Mesendoderm (in vitro differentiated cells): ENCODE measurements at regions not wholly inside any gene's neighbourhood (a gene's known extent, or its start where the extent isn't known, plus 50 kb on each side); places are given as distances from the start of the nearest gene placed in this dataset.

Source experiments
- DNase-seq: peaks from one replicate; pipeline ENCODE4 v3.0.0; 2013
- H2AK5ac ChIP-seq: 2 replicates; pipeline ENCODE4 v1.6.1; 2013; ENCODE audit warnings: low read length, inconsistent platforms
- H2BK120ac ChIP-seq: 2 replicates; pipeline ENCODE4 v1.6.1; 2013; ENCODE audit warnings: low read depth, mild to moderate bottlenecking, low read length, moderate library complexity, mixed read lengths
- H2BK15ac ChIP-seq: replicated peaks from 2 replicates; pipeline ENCODE4 v1.6.1; 2013; ENCODE audit warnings: low read depth, mild to moderate bottlenecking, moderate library complexity
- H2BK5ac ChIP-seq: 2 replicates; pipeline ENCODE4 v1.6.1; 2013; ENCODE audit warnings: low read length, inconsistent platforms
- H3K18ac ChIP-seq: 2 replicates; pipeline ENCODE4 v1.6.1; 2013; ENCODE audit warnings: mild to moderate bottlenecking, low read length, mixed read lengths
- H3K23ac ChIP-seq: one replicate; pipeline ENCODE4 v1.6.1; 2013; ENCODE audit warnings: low read length
- H3K27ac ChIP-seq: 2 replicates; pipeline ENCODE4 v1.5.1; 2013; ENCODE audit warnings: low read depth, mild to moderate bottlenecking, inconsistent platforms, low read length, moderate library complexity
- H3K27me3 ChIP-seq: 2 replicates; pipeline ENCODE4 v1.6.1; 2013; ENCODE audit warnings: low read length, control low read depth, mild to moderate bottlenecking, inconsistent platforms; ENCODE audit not compliant: insufficient read depth, poor library complexity
- H3K36me3 ChIP-seq: 2 replicates; pipeline ENCODE4 v1.6.1; 2013; ENCODE audit warnings: low read length, inconsistent platforms; ENCODE audit not compliant: control insufficient read depth, insufficient read depth
- H3K4ac ChIP-seq: one replicate; pipeline ENCODE4 v1.6.1; 2013; ENCODE audit warnings: low read depth, mild to moderate bottlenecking, low read length, moderate library complexity
- H3K4me1 ChIP-seq: 2 replicates; pipeline ENCODE4 v1.6.1; 2013; ENCODE audit warnings: low read depth, low read length, inconsistent platforms; ENCODE audit not compliant: control insufficient read depth
- H3K4me2 ChIP-seq: 2 replicates; pipeline ENCODE4 v1.6.1; 2013; ENCODE audit warnings: low read length
- H3K4me3 ChIP-seq: 2 replicates; pipeline ENCODE4 v1.5.1; 2013; ENCODE audit warnings: mild to moderate bottlenecking, low read length
- H3K56ac ChIP-seq: one replicate; pipeline ENCODE4 v1.6.1; 2013; ENCODE audit warnings: low read length
- H3K79me1 ChIP-seq: 2 replicates; pipeline ENCODE4 v1.6.1; 2013; ENCODE audit warnings: low read length, inconsistent platforms
- H3K79me2 ChIP-seq: 2 replicates; pipeline ENCODE4 v1.6.1; 2013; ENCODE audit warnings: mild to moderate bottlenecking, low read length; ENCODE audit not compliant: control insufficient read depth, insufficient read depth
- H3K9ac ChIP-seq: 2 replicates; pipeline ENCODE4 v1.6.1; 2013; ENCODE audit warnings: low read length, inconsistent platforms
- H4K5ac ChIP-seq: one replicate; pipeline ENCODE4 v1.6.1; 2013; ENCODE audit warnings: low read length
- H4K8ac ChIP-seq: one replicate; pipeline ENCODE4 v1.6.1; 2013; ENCODE audit warnings: low read depth, mild to moderate bottlenecking, control low read depth, low read length, moderate library complexity
- WGBS: extraction: QIAGEN DNeasy Blood & Tissue Kit; methylation state at CpG from one replicate; pipeline ENCODE4 v1.1.7; 2013; ENCODE audit warnings: low lambda C conversion rate, missing lambda C conversion rate; ENCODE audit not compliant: insufficient coverage; ENCODE audit errors: extremely low coverage; 5-methylcytosine and 5-hydroxymethylcytosine counted together

DNA sequence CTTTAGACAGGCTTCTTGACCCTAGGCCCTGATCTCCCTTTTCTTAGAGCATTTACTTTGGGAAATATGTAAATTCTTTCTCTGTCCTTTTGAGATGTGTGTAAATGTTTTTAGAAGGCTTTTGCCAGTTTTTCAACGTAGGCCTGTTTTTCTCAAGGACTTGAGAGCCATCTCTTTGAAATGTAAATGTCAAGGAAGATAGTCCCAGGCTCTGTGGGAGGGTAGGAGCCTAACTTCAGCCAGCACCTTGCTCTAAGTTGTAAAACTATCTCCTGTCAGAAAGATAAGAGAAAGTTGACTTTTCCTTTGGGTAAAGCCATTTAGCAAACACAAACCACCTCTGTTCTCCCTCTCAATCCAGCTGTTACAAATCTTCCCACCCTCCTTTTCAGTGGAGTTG, 219.8 kb downstream of the RPS29 start:
- Histone ChIP-seq H3K27me3 (peaks cover 12% of the 10 kb centered on the region), H2BK15ac (no peak overlapping the region), H3K4ac (no peak overlapping the region), H3K9ac (no peak overlapping the region), H3K18ac (no peak overlapping the region), H3K23ac (no peak overlapping the region), H2BK5ac (peak overlapping the region; percentile 1), H3K79me1 (no peaks in the 10 kb centered on the region), H3K4me3 (no peak overlapping the region), H3K79me2 (no peaks in the 10 kb centered on the region), H4K5ac (no peak overlapping the region), H2BK120ac (no peak overlapping the region), H3K36me3 (no peaks in the 10 kb centered on the region), H3K56ac (peak overlapping the region; percentile 58), H3K27ac (no peak overlapping the region), H3K4me2 (no peak overlapping the region), H3K4me1 (peaks cover 13% of the 10 kb centered on the region), H2AK5ac (no peak overlapping the region), H4K8ac (no peak overlapping the region)
- peak; percentile 86 for DNase-seq
- WGBS = no CpG with 5 or more reads among the region's 1 CpG

DNA sequence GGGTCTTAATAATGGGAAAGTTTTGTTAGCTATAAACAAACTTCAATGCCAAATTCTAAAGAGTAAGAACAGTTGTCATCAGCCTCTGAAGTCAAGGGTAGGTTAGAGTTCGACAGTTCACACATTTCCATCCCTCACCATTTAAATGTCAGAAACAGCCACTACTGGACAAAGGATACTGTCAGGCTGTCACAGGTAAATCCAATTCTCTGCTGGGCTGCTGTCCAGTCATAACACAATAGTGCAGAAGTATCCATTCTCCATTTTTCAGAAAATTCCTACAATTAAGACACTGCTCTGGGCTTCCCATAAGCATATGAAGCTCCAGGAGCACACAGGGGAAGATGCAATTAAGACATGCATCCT, 221.4 kb downstream of the RPS29 start:
- H2BK120ac ChIP-seq = no peak overlapping the region
- no peak overlapping the region for H3K23ac ChIP-seq

DNA sequence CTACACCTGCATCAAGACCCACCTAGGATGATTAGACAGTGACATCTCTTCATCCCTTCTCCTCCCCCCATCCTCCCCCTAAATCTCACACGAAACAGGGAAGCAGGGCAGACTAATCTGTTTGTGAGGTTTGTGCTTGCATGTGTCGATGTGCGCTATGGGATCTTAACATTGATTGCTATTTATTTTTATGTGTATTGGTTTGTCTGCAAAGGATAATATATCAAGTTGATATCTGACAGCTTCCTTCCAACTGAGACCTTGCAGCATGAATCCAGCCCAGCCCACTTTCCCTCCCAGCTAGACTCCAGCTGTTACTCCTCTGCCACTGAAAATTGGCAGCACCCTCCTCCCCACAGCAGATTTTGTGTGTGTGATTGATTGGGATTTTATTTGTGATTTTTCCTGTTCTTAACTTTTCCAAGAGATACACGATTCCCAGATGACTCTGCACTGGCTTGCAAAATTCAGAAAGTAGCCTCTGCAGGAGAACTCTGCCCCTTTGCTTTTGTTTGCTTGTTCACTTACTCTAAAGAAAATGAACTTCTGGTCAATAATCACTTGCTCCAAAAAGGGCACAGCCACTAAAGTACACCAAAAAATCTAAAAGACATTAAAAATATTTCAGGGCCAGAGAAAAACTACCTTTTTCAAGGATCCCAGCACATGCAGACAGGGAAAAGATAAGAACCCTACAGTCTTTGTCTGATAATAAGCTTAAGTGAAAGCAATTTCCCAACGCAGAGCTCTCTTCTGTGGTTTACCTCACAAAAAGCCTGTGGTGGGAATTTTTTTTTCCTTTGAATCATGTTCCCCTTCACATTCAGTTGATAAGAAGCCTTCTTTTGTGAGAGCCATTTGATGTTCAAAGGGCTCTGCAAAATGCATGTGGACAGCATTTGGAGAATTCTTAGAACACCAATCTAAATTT, 222.1 kb downstream of the RPS29 start:
- H3K9ac ChIP-seq = no peak overlapping the region
- no peaks in the 10 kb centered on the region for H3K36me3 ChIP-seq
- no peak overlapping the region for H3K56ac ChIP-seq
- H3K23ac ChIP-seq = no peak overlapping the region
- no peak overlapping the region for H4K8ac ChIP-seq
- no peak overlapping the region for H3K4ac ChIP-seq
- no peak overlapping the region for H2BK5ac ChIP-seq
- no peaks in the 10 kb centered on the region for H3K79me2 ChIP-seq
- no peak overlapping the region for H3K4me3 ChIP-seq
- H3K4me2 ChIP-seq = no peak overlapping the region
- H2AK5ac ChIP-seq = no peak overlapping the region
- peak overlapping the region; percentile 71 for H4K5ac ChIP-seq
- no CpG with 5 or more reads among the region's 5 CpGs for WGBS
- no peak overlapping the region for H2BK120ac ChIP-seq
- H3K79me1 ChIP-seq = no peaks in the 10 kb centered on the region
- no peak overlapping the region for H2BK15ac ChIP-seq
- H3K18ac ChIP-seq = no peak overlapping the region
- DNase-seq = peak; percentile 78
- H3K27me3 ChIP-seq = peaks cover 12% of the 10 kb centered on the region
- H3K27ac ChIP-seq = peak overlapping the region; percentile 79
- peaks cover 13% of the 10 kb centered on the region for H3K4me1 ChIP-seq

More for the DNA sequence above, 221.4 kb downstream of the RPS29 start:
- Histone ChIP-seq H4K8ac (no peak overlapping the region), H3K27ac (peak overlapping the region; percentile 51), H3K56ac (peak overlapping the region; percentile 60), H2BK15ac (no peak overlapping the region), H3K18ac (no peak overlapping the region), H3K4me3 (no peak overlapping the region), H3K27me3 (peaks cover 12% of the 10 kb centered on the region), H3K4me1 (peaks cover 13% of the 10 kb centered on the region), H3K9ac (no peak overlapping the region), H4K5ac (no peak overlapping the region), H2AK5ac (no peak overlapping the region), H3K79me2 (no peaks in the 10 kb centered on the region), H3K4ac (no peak overlapping the region), H3K36me3 (no peaks in the 10 kb centered on the region), H3K79me1 (no peaks in the 10 kb centered on the region), H3K4me2 (no peak overlapping the region), H2BK5ac (peak overlapping the region; percentile 67)
- WGBS = no CpG with 5 or more reads among the region's 1 CpG
- DNase-seq = no peak

DNA sequence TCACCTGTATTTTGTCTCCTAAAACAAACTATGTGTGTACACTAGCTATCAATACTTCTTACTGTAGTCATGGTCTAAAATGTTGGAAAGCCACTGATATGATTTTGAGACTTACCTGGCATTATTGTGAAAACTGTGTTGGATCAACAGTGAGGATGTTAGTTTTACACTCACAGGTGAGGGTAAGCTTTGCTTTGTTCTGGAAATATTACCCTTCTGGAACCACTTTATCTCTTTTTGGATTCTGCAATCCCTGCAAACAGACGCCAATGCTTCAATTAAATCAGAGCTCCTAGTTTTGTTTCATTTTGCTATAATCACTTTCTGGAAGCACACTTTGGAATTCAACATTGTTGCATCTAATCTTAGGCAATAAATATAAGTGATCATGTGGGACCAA, 223.3 kb downstream of the RPS29 start:
- Histone ChIP-seq H3K36me3 (no peaks in the 10 kb centered on the region), H2AK5ac (no peak overlapping the region), H4K5ac (no peak overlapping the region), H3K27ac (no peak overlapping the region), H2BK5ac (no peak overlapping the region), H3K23ac (no peak overlapping the region), H2BK120ac (no peak overlapping the region), H3K4ac (no peak overlapping the region), H3K79me1 (no peaks in the 10 kb centered on the region), H3K27me3 (peaks cover 7% of the 10 kb centered on the region), H3K9ac (no peak overlapping the region), H3K56ac (no peak overlapping the region), H3K18ac (no peak overlapping the region), H3K79me2 (no peaks in the 10 kb centered on the region), H3K4me2 (no peak overlapping the region), H3K4me3 (no peak overlapping the region), H2BK15ac (no peak overlapping the region), H4K8ac (peak overlapping the region; percentile 56), H3K4me1 (peaks cover 13% of the 10 kb centered on the region)
- DNase-seq = no peak
- WGBS = no CpG with 5 or more reads among the region's 1 CpG

DNA sequence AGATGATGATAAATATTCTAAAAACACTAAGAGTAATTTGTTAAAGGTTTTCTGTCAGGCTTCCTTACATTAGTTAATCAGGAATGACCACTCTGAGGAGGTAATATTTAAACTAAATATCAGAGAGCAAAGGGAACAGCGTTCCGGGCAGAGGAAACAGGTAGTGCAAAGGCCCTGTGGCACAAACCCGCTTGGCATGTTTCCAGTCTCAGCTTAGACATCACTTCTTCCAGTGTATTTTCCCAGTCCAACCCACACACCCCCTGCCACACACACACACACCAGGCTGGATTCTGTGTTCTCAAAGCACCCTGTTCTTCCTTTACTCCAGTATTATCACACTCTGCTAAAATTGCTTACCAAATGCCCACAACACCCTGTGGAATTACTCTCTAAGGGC, 247.1 kb downstream of the RPS29 start:
- H3K56ac ChIP-seq = no peak overlapping the region

More for the DNA sequence above, 247.1 kb downstream of the RPS29 start:
- no CpG with 5 or more reads among the region's 3 CpGs for WGBS
- no peak overlapping the region for H3K4me2 ChIP-seq
- no peak overlapping the region for H2BK120ac ChIP-seq
- H3K27me3 ChIP-seq = no peaks in the 10 kb centered on the region
- no peak overlapping the region for H2BK15ac ChIP-seq
- no peak overlapping the region for H3K27ac ChIP-seq
- no peak overlapping the region for H3K4me3 ChIP-seq
- H3K9ac ChIP-seq = no peak overlapping the region
- H3K79me2 ChIP-seq = no peaks in the 10 kb centered on the region
- H3K36me3 ChIP-seq = no peaks in the 10 kb centered on the region
- H3K18ac ChIP-seq = no peak overlapping the region
- H3K4me1 ChIP-seq = no peaks in the 10 kb centered on the region
- no peaks in the 10 kb centered on the region for H3K79me1 ChIP-seq
- no peak overlapping the region for H2BK5ac ChIP-seq
- H4K8ac ChIP-seq = no peak overlapping the region
- H4K5ac ChIP-seq = no peak overlapping the region
- no peak for DNase-seq
- H3K4ac ChIP-seq = no peak overlapping the region
- H3K23ac ChIP-seq = no peak overlapping the region
- H2AK5ac ChIP-seq = no peak overlapping the region
